DND-41 (cell line): ENCODE measurements at regions not wholly inside any gene's neighbourhood (a gene's known extent, or its start where the extent isn't known, plus 50 kb on each side); places are given as distances from the start of the nearest gene placed in this dataset.

Experiments used
- EZH2 ChIP-seq: IDR thresholded peaks from 3 replicates; pipeline ENCODE4 v1.6.1; 2012; ENCODE audit warnings: borderline replicate concordance, low read depth, mild to moderate bottlenecking, moderate library complexity, low read length, inconsistent platforms; ENCODE audit not compliant: severe bottlenecking
- TF ChIP-seq, protein P1 (sequence below): IDR thresholded peaks from 2 replicates; pipeline ENCODE4 v1.5.1; 2012; ENCODE audit warnings: borderline replicate concordance, low read length, moderate library complexity, mild to moderate bottlenecking; ENCODE audit not compliant: poor library complexity, severe bottlenecking; ENCODE audit errors: extremely low read depth

DNA sequence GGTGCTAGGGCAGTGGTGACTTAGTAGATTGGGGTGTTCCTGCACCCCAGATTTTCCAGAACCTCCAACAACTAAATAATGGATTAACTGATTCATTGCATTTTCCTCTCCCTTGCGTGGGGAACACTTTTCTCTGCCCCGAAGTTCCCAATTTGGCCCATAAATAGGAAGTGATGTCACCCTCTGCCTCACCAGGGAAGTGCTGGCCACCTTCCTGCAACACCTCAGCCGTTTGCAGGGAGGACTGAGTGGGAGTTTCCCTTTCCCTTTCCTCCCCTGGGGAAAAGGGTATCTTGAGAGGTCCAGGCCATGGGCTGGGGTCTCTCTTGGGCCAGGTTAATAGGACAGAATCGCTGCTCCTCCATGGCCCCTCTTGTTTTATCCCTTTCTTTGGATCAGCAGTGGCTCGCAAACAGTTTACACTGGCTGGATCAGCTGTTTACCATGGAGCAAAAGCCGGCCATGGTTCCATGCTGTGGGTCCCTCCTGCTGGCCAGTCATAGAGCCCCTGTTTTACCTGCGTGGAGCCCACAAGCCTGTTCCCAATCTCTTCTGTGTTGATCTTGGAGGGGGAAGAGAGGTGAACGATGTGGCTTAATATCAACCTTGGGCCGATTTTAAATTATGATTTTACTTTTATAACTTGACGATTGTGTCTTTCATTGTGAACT lies 91.6 kb upstream of the VRK1 start:
- TF ChIP-seq, protein P1, sequence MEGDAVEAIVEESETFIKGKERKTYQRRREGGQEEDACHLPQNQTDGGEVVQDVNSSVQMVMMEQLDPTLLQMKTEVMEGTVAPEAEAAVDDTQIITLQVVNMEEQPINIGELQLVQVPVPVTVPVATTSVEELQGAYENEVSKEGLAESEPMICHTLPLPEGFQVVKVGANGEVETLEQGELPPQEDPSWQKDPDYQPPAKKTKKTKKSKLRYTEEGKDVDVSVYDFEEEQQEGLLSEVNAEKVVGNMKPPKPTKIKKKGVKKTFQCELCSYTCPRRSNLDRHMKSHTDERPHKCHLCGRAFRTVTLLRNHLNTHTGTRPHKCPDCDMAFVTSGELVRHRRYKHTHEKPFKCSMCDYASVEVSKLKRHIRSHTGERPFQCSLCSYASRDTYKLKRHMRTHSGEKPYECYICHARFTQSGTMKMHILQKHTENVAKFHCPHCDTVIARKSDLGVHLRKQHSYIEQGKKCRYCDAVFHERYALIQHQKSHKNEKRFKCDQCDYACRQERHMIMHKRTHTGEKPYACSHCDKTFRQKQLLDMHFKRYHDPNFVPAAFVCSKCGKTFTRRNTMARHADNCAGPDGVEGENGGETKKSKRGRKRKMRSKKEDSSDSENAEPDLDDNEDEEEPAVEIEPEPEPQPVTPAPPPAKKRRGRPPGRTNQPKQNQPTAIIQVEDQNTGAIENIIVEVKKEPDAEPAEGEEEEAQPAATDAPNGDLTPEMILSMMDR: no peak
- TF ChIP-seq EZH2: no peak
